BLaER1 treated with 17β-estradiol and CSF1 and Interleukin-3, amounts not matched to agents 10 nM and 100 nM (cell line): ENCODE measurements at regions not wholly inside any gene's neighbourhood (a gene's known extent, or its start where the extent isn't known, plus 50 kb on each side); places are given as distances from the start of the nearest gene placed in this dataset.
"Not testable (repeated sequence)": the region's sequence is repeated elsewhere in the genome, so short reads cannot be mapped to it uniquely, and the experiment has no call there.

Experiments used
- H3K27ac ChIP-seq, 11 experiments: shearing (Covaris generic); formaldehyde crosslinking; 2 replicates each; pipeline ENCODE4 v1.8.1; 2022
- H3K27me3 ChIP-seq, 11 experiments: shearing (Covaris generic); formaldehyde crosslinking; 2 replicates each; pipeline ENCODE4 v1.8.1; 2022
- H3K36me3 ChIP-seq, 11 experiments: shearing (Covaris generic); formaldehyde crosslinking; 2 replicates each; pipeline ENCODE4 v1.8.1; 2022
- H3K4me1 ChIP-seq, 10 experiments: shearing (Covaris generic); formaldehyde crosslinking; 2 replicates each; pipeline ENCODE4 v1.8.1; 2022
- H3K4me2 ChIP-seq, 11 experiments: shearing (Covaris generic); formaldehyde crosslinking; 2 replicates each; pipeline ENCODE4 v1.8.1; 2022
- H3K4me3 ChIP-seq, 10 experiments: shearing (Covaris generic); formaldehyde crosslinking; 2 replicates each; pipeline ENCODE4 v1.8.1; 2022
- H3K9ac ChIP-seq, 11 experiments: shearing (Covaris generic); formaldehyde crosslinking; 2 replicates each; pipeline ENCODE4 v1.8.1; 2022
- H3K9me3 ChIP-seq, 11 experiments: shearing (Covaris generic); formaldehyde crosslinking; replicated peaks in 1 of 11; 2 replicates each; pipeline ENCODE4 v1.8.1; 2022
- H4K20me1 ChIP-seq, 11 experiments: shearing (Covaris generic); formaldehyde crosslinking; 2 replicates each; pipeline ENCODE4 v1.8.1; 2022
- Cebpa-rat ChIP-seq, 11 experiments: shearing (Covaris generic); IDR thresholded peaks; 2 replicates each; pipeline ENCODE4 v1.8.1; 2022

GRCh38 chrX:99988532-99988931 lies 421.5 kb downstream of the PCDH19 start:
- H3K27ac ChIP-seq, H3K4me3 ChIP-seq, H3K36me3 ChIP-seq, H3K9me3 ChIP-seq, H3K4me2 ChIP-seq, H3K4me1 ChIP-seq, H4K20me1 ChIP-seq, H3K9ac ChIP-seq: not testable (repeated sequence)
- peaks cover 76 to 100% (median 97%) of the 10 kb centered on the region in 11 experiments for H3K27me3 ChIP-seq

DNA sequence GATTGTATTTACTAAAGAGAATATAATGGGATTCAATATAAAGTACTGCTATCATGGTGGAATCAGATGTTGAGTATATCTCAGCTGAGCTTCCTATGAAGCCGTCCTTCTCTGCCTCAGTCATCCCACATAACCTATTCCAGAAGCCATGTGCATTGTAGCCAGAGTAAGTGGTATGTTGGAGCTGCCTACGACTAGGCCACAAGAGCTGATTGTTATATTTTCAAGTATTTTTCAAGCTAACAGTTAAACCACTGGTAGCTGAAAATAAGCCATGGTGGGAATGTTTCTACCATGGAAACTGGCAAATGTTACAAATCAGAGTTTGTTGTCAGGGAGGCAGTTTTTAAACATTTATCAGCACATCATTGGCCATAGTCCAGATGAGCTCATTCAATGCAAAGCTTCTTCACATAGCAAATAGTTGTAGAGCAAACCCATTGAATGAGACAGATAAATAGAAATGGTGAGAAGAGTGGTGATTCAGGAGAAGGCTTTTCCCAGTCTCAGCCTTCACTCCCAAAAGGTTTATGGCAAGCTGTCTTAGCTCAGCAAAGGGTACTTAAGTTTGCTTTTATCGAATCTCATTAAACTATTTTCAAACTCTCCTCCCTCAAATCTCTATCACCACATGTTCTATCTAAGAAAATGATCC lies 436.4 kb downstream of the PCDH19 start:
- no peak overlapping the region for H3K27ac ChIP-seq
- no peaks in the 10 kb centered on the region for H3K4me1 ChIP-seq
- H3K9me3 ChIP-seq, result peaks cover 0 to 8% (median 0%) of the 10 kb centered on the region in 11 experiments; a peak in 1 of 22 replicates
- H3K9ac ChIP-seq, result no peak overlapping the region
- TF ChIP-seq Cebpa-rat (IDR thresholded peaks at IDR 0.05), result no peak
- peaks cover 59 to 100% (median 93%) of the 10 kb centered on the region in 11 experiments for H3K27me3 ChIP-seq
- no peaks in the 10 kb centered on the region for H4K20me1 ChIP-seq
- H3K4me3 ChIP-seq, result no peak overlapping the region
- no peaks in the 10 kb centered on the region for H3K36me3 ChIP-seq
- no peak overlapping the region for H3K4me2 ChIP-seq

GRCh38 chrX:99939883-99940232 lies 470.2 kb downstream of the PCDH19 start:
- no peak overlapping the region for H3K4me3 ChIP-seq
- no peak for TF ChIP-seq Cebpa-rat (IDR thresholded peaks at IDR 0.05)
- no peaks in the 10 kb centered on the region for H3K9me3 ChIP-seq
- H3K4me2 ChIP-seq, result no peak overlapping the region
- no peak overlapping the region for H3K9ac ChIP-seq
- peaks cover 77 to 99% (median 95%) of the 10 kb centered on the region in 11 experiments for H3K27me3 ChIP-seq
- H4K20me1 ChIP-seq, result no peaks in the 10 kb centered on the region
- H3K27ac ChIP-seq, result no peak overlapping the region
- no peaks in the 10 kb centered on the region for H3K36me3 ChIP-seq
- H3K4me1 ChIP-seq, result no peaks in the 10 kb centered on the region

- not testable (repeated sequence) for H3K4me2 ChIP-seq, H3K9ac ChIP-seq, H3K36me3 ChIP-seq, H3K4me3 ChIP-seq, H3K9me3 ChIP-seq, H4K20me1 ChIP-seq, H3K4me1 ChIP-seq, H3K27ac ChIP-seq
- H3K27me3 ChIP-seq, result peaks cover 72 to 99% (median 93%) of the 10 kb centered on the region in 11 experiments
Measured at GRCh38 chrX:99939206-99939882, 470.7 kb downstream of the PCDH19 start.

- Histone ChIP-seq H3K9me3 (no peaks in the 10 kb centered on the region), H3K27ac (no peak overlapping the region), H3K36me3 (no peaks in the 10 kb centered on the region), H4K20me1 (no peaks in the 10 kb centered on the region), H3K4me3 (no peak overlapping the region), H3K4me2 (no peak overlapping the region), H3K27me3 (peaks cover 70 to 99% (median 93%) of the 10 kb centered on the region in 11 experiments), H3K4me1 (no peaks in the 10 kb centered on the region), H3K9ac (no peak overlapping the region)
- TF ChIP-seq Cebpa-rat (IDR thresholded peaks at IDR 0.05), result no peak
Measured at GRCh38 chrX:99938464-99938863, 471.6 kb downstream of the PCDH19 start.

DNA sequence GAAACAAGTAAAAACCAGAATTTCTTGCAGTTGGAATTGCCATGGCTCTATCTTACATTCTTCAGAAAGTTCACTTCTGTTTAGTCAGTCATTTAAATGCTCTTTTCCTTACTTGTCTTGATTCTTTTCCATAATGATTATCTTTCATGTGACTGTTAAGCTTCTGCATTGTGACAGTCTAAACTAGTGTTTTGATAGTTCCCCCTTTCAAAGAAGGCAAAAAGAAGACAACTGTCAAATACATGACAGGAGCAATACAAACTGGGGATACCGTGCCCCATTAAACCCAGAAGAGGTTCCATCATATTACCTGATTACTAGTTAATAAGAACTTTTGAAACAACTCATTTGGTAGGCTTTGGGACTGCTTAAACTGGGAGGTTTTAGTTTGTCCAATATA lies 476.2 kb downstream of the PCDH19 start:
- no peak overlapping the region for H3K9ac ChIP-seq
- no peaks in the 10 kb centered on the region for H3K9me3 ChIP-seq
- no peaks in the 10 kb centered on the region for H3K4me1 ChIP-seq
- no peak for TF ChIP-seq Cebpa-rat (IDR thresholded peaks at IDR 0.05)
- no peaks in the 10 kb centered on the region for H4K20me1 ChIP-seq
- H3K4me3 ChIP-seq, result no peak overlapping the region
- H3K36me3 ChIP-seq, result no peaks in the 10 kb centered on the region
- no peak overlapping the region for H3K4me2 ChIP-seq
- H3K27me3 ChIP-seq, result peaks cover 81 to 100% (median 96%) of the 10 kb centered on the region in 11 experiments
- H3K27ac ChIP-seq, result no peak overlapping the region

GRCh38 chrX:99914635-99915034 lies 495.4 kb downstream of the PCDH19 start:
- peaks cover 75 to 100% (median 97%) of the 10 kb centered on the region in 11 experiments for H3K27me3 ChIP-seq
- no peaks in the 10 kb centered on the region; a peak in 1 of 22 replicates for H4K20me1 ChIP-seq
- no peaks in the 10 kb centered on the region for H3K9me3 ChIP-seq
- H3K27ac ChIP-seq, result no peak overlapping the region
- no peaks in the 10 kb centered on the region for H3K36me3 ChIP-seq
- H3K4me2 ChIP-seq, result no peak overlapping the region
- no peak for TF ChIP-seq Cebpa-rat (IDR thresholded peaks at IDR 0.05)
- no peak overlapping the region for H3K9ac ChIP-seq
- H3K4me3 ChIP-seq, result no peak overlapping the region
- H3K4me1 ChIP-seq, result no peaks in the 10 kb centered on the region

DNA sequence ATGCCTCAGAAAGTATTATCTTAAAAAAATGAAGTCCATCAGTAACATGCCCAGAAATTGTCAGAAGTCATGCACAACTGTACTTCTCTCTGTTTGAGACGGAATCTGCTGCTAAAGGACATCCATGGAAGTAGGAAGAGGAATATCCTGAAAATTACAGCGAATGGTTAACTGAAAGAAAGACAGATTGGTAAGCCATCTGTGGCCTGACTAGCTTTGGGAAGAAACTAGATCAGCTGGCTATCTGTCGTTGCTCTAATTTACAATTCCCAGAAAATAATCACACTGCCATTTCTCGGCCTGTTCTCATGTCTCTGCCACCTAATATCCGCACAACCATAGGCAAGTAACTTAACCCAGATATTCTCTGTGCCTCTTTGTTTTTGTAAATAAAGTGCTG lies 496.5 kb downstream of the PCDH19 start:
- Histone ChIP-seq H3K4me3 (no peak overlapping the region), H3K27me3 (peaks cover 76 to 100% (median 99%) of the 10 kb centered on the region in 11 experiments), H3K9ac (no peak overlapping the region), H4K20me1 (no peaks in the 10 kb centered on the region; a peak in 1 of 22 replicates), H3K4me1 (no peaks in the 10 kb centered on the region), H3K27ac (no peak overlapping the region), H3K36me3 (no peaks in the 10 kb centered on the region), H3K4me2 (no peak overlapping the region), H3K9me3 (no peaks in the 10 kb centered on the region)
- no peak for TF ChIP-seq Cebpa-rat (IDR thresholded peaks at IDR 0.05)

GRCh38 chrX:99909946-99910345 lies 500.1 kb downstream of the PCDH19 start:
- no peak overlapping the region for H3K27ac ChIP-seq
- H3K36me3 ChIP-seq, result no peaks in the 10 kb centered on the region
- no peaks in the 10 kb centered on the region; a peak in 1 of 22 replicates for H4K20me1 ChIP-seq
- no peaks in the 10 kb centered on the region for H3K4me1 ChIP-seq
- no peaks in the 10 kb centered on the region for H3K9me3 ChIP-seq
- no peak overlapping the region for H3K4me3 ChIP-seq
- peaks cover 75 to 100% (median 93%) of the 10 kb centered on the region in 11 experiments for H3K27me3 ChIP-seq
- H3K4me2 ChIP-seq, result no peak overlapping the region
- no peak overlapping the region for H3K9ac ChIP-seq
- no peak for TF ChIP-seq Cebpa-rat (IDR thresholded peaks at IDR 0.05)

- no peaks in the 10 kb centered on the region for H4K20me1 ChIP-seq
- H3K4me2 ChIP-seq, result no peak overlapping the region
- H3K4me3 ChIP-seq, result no peak overlapping the region
- H3K4me1 ChIP-seq, result no peaks in the 10 kb centered on the region
- no peak overlapping the region for H3K27ac ChIP-seq
- peaks cover 76 to 99% (median 94%) of the 10 kb centered on the region in 11 experiments for H3K27me3 ChIP-seq
- TF ChIP-seq Cebpa-rat (IDR thresholded peaks at IDR 0.05), result no peak
- H3K9ac ChIP-seq, result no peak overlapping the region
- H3K36me3 ChIP-seq, result no peaks in the 10 kb centered on the region
- peaks cover 0 to 11% (median 4%) of the 10 kb centered on the region in 11 experiments; a peak in 7 of 22 replicates for H3K9me3 ChIP-seq
Measured at GRCh38 chrX:99901091-99901490, 509.0 kb downstream of the PCDH19 start.
